Natural killer cell treated with Interleukin-12 subunit alpha and Interleukin-12 subunit beta and Interleukin-15 and Interleukin-18, amount 100 ng/mL, for 72 hours (primary cell): ENCODE measurements at regions not wholly inside any gene's neighbourhood (a gene's known extent, or its start where the extent isn't known, plus 50 kb on each side); places are given as distances from the start of the nearest gene placed in this dataset.
"Not testable (repeated sequence)": the region's sequence is repeated elsewhere in the genome, so short reads cannot be mapped to it uniquely, and the experiment has no call there.

ENCODE experiments used
- ATAC-seq, 2 donors: fragments of 150-1000 bp; cut with Tn5 transposase in 1 of 2; sonication (Bioruptor Pico), chemical (Tn5 transposase) in 1 of 2; 2 replicates each; pipeline ENCODE4 v1.10.0; 2021
- DNase-seq: peaks from one replicate; pipeline ENCODE4 v3.0.0; 2022; ENCODE audit warnings: low spot score
- H3K27ac Mint-ChIP-seq, 2 donors: 1 replicate in 1 of 2; 2 replicates in 1 of 2; pipeline ENCODE4 v1.8.0; 2022; ENCODE audit warnings: mixed read lengths in 2 of 2, mild to moderate bottlenecking in 1 of 2, moderate library complexity in 1 of 2
- H3K27me3 Mint-ChIP-seq, 2 donors: 1 replicate in 1 of 2; 2 replicates in 1 of 2; pipeline ENCODE4 v1.8.0; 2022; ENCODE audit warnings: mixed read lengths in 2 of 2
- H3K36me3 Mint-ChIP-seq: one replicate; pipeline ENCODE4 v1.8.0; 2022; ENCODE audit warnings: mixed read lengths
- H3K4me1 Mint-ChIP-seq, 2 donors: 1 replicate in 1 of 2; 2 replicates in 1 of 2; pipeline ENCODE4 v1.8.0; 2022; ENCODE audit warnings: low read depth in 2 of 2, mixed read lengths in 2 of 2, mild to moderate bottlenecking in 1 of 2
- H3K4me3 Mint-ChIP-seq: one replicate; pipeline ENCODE4 v1.8.0; 2022; ENCODE audit warnings: mixed read lengths
- H3K9me3 Mint-ChIP-seq: 2 replicates; pipeline ENCODE4 v1.8.0; 2022; ENCODE audit warnings: mixed read lengths

GRCh38 chr2:180254872-180255271 lies 247.8 kb upstream of the CWC22 start:
- Mint-ChIP-seq H3K4me3 (no peak overlapping the region), H3K9me3 (peaks cover 18% of the 10 kb centered on the region)
- ATAC-seq = no peak

GRCh38 chr2:180247658-180248057 lies 240.6 kb upstream of the CWC22 start:
- no peak for ATAC-seq
- no peaks in the 10 kb centered on the region for H3K27me3 Mint-ChIP-seq

More at GRCh38 chr2:180254872-180255271, 247.8 kb upstream of the CWC22 start:
- no peak for DNase-seq
- Mint-ChIP-seq H3K27me3 (no peaks in the 10 kb centered on the region), H3K27ac (no peak overlapping the region), H3K36me3 (no peaks in the 10 kb centered on the region), H3K4me1 (no peaks in the 10 kb centered on the region)

GRCh38 chr2:180246268-180246667 lies 239.2 kb upstream of the CWC22 start:
- Mint-ChIP-seq H3K27me3 (no peaks in the 10 kb centered on the region), H3K4me3 (no peak overlapping the region), H3K4me1 (no peaks in the 10 kb centered on the region), H3K36me3 (no peaks in the 10 kb centered on the region), H3K9me3 (peaks cover 6% of the 10 kb centered on the region), H3K27ac (no peak overlapping the region)
- ATAC-seq (no peak), DNase-seq (no peak)

More at GRCh38 chr2:180247658-180248057, 240.6 kb upstream of the CWC22 start:
- Mint-ChIP-seq H3K4me3 (no peak overlapping the region), H3K4me1 (no peaks in the 10 kb centered on the region), H3K9me3 (peaks cover 8% of the 10 kb centered on the region), H3K27ac (no peak overlapping the region), H3K36me3 (no peaks in the 10 kb centered on the region)
- no peak for DNase-seq

- ATAC-seq (no peak), DNase-seq (no peak)
- no peaks in the 10 kb centered on the region for H3K36me3 Mint-ChIP-seq
- no peaks in the 10 kb centered on the region for H3K27me3 Mint-ChIP-seq
- H3K27ac Mint-ChIP-seq = no peak overlapping the region
- no peak overlapping the region for H3K4me3 Mint-ChIP-seq
- no peaks in the 10 kb centered on the region for H3K4me1 Mint-ChIP-seq
- H3K9me3 Mint-ChIP-seq = peaks cover 2% of the 10 kb centered on the region
Observed at GRCh38 chr2:180240774-180241173, 233.7 kb upstream of the CWC22 start.

GRCh38 chr2:180238729-180239128 lies 231.6 kb upstream of the CWC22 start:
- H3K27ac Mint-ChIP-seq = no peak overlapping the region
- ATAC-seq (no peak), DNase-seq (no peak)
- H3K4me1 Mint-ChIP-seq = no peaks in the 10 kb centered on the region
- H3K4me3 Mint-ChIP-seq = no peak overlapping the region
- no peaks in the 10 kb centered on the region for H3K27me3 Mint-ChIP-seq
- peaks cover 2% of the 10 kb centered on the region for H3K9me3 Mint-ChIP-seq
- no peaks in the 10 kb centered on the region for H3K36me3 Mint-ChIP-seq

- H3K27me3 Mint-ChIP-seq, H3K4me1 Mint-ChIP-seq, H3K4me3 Mint-ChIP-seq, DNase-seq, H3K36me3 Mint-ChIP-seq, H3K27ac Mint-ChIP-seq, H3K9me3 Mint-ChIP-seq, ATAC-seq: not testable (repeated sequence)
Observed at GRCh38 chr2:180236061-180236460, 229.0 kb upstream of the CWC22 start.

- not testable (repeated sequence) for H3K27ac Mint-ChIP-seq, H3K4me3 Mint-ChIP-seq, H3K9me3 Mint-ChIP-seq, H3K36me3 Mint-ChIP-seq, H3K27me3 Mint-ChIP-seq, ATAC-seq, H3K4me1 Mint-ChIP-seq, DNase-seq
Observed at GRCh38 chr2:180235506-180235905, 228.4 kb upstream of the CWC22 start.

- H3K27me3 Mint-ChIP-seq, H3K4me1 Mint-ChIP-seq, DNase-seq, H3K27ac Mint-ChIP-seq, H3K4me3 Mint-ChIP-seq, ATAC-seq, H3K36me3 Mint-ChIP-seq, H3K9me3 Mint-ChIP-seq: not testable (repeated sequence)
Observed at GRCh38 chr2:180234991-180235390, 227.9 kb upstream of the CWC22 start.

- H3K4me3 Mint-ChIP-seq = no peak overlapping the region
- no peaks in the 10 kb centered on the region for H3K27me3 Mint-ChIP-seq
- H3K4me1 Mint-ChIP-seq = no peaks in the 10 kb centered on the region
- H3K36me3 Mint-ChIP-seq = no peaks in the 10 kb centered on the region
- no peak for DNase-seq
- no peak for ATAC-seq
- no peak overlapping the region for H3K27ac Mint-ChIP-seq
- peaks cover 10% of the 10 kb centered on the region for H3K9me3 Mint-ChIP-seq
Observed at GRCh38 chr2:180231015-180231414, 223.9 kb upstream of the CWC22 start.

- peaks cover 14% of the 10 kb centered on the region for H3K9me3 Mint-ChIP-seq
- no peaks in the 10 kb centered on the region for H3K27me3 Mint-ChIP-seq
- no peaks in the 10 kb centered on the region for H3K36me3 Mint-ChIP-seq
- H3K4me1 Mint-ChIP-seq = no peaks in the 10 kb centered on the region
- ATAC-seq (no peak), DNase-seq (no peak)
- no peak overlapping the region for H3K4me3 Mint-ChIP-seq
- no peak overlapping the region for H3K27ac Mint-ChIP-seq
Observed at GRCh38 chr2:180227461-180227860, 220.4 kb upstream of the CWC22 start.

- no peaks in the 10 kb centered on the region for H3K36me3 Mint-ChIP-seq
- no peak overlapping the region for H3K4me3 Mint-ChIP-seq
- no peak overlapping the region for H3K27ac Mint-ChIP-seq
- peaks cover 15% of the 10 kb centered on the region for H3K9me3 Mint-ChIP-seq
- ATAC-seq = no peak
- no peaks in the 10 kb centered on the region for H3K27me3 Mint-ChIP-seq
- H3K4me1 Mint-ChIP-seq = no peaks in the 10 kb centered on the region
- DNase-seq = no peak
Observed at GRCh38 chr2:180225118-180225517, 218.0 kb upstream of the CWC22 start.

- H3K4me3 Mint-ChIP-seq = no peak overlapping the region
- H3K4me1 Mint-ChIP-seq = no peaks in the 10 kb centered on the region
- peaks cover 9% of the 10 kb centered on the region for H3K9me3 Mint-ChIP-seq
- no peaks in the 10 kb centered on the region for H3K27me3 Mint-ChIP-seq
- H3K27ac Mint-ChIP-seq = no peak overlapping the region
- ATAC-seq = no peak
- no peak for DNase-seq
- no peaks in the 10 kb centered on the region for H3K36me3 Mint-ChIP-seq
Observed at GRCh38 chr2:180222644-180223043, 215.5 kb upstream of the CWC22 start.

GRCh38 chr2:180219491-180219890 lies 212.4 kb upstream of the CWC22 start:
- H3K27ac Mint-ChIP-seq = no peak overlapping the region
- no peaks in the 10 kb centered on the region for H3K36me3 Mint-ChIP-seq

GRCh38 chr2:180208841-180209240 lies 201.7 kb upstream of the CWC22 start:
- Mint-ChIP-seq H3K4me3 (no peak overlapping the region), H3K27ac (no peak overlapping the region), H3K36me3 (no peaks in the 10 kb centered on the region), H3K27me3 (no peaks in the 10 kb centered on the region), H3K4me1 (no peaks in the 10 kb centered on the region), H3K9me3 (peaks cover 4% of the 10 kb centered on the region)
- DNase-seq = no peak
- no peak for ATAC-seq

More at GRCh38 chr2:180219491-180219890, 212.4 kb upstream of the CWC22 start:
- DNase-seq = no peak
- H3K4me3 Mint-ChIP-seq = no peak overlapping the region
- H3K9me3 Mint-ChIP-seq = peaks cover 14% of the 10 kb centered on the region
- H3K4me1 Mint-ChIP-seq = no peaks in the 10 kb centered on the region
- no peak for ATAC-seq
- H3K27me3 Mint-ChIP-seq = no peaks in the 10 kb centered on the region

- Mint-ChIP-seq H3K4me3 (no peak overlapping the region), H3K27me3 (no peaks in the 10 kb centered on the region), H3K36me3 (no peaks in the 10 kb centered on the region), H3K27ac (no peak overlapping the region), H3K4me1 (no peaks in the 10 kb centered on the region), H3K9me3 (no peaks in the 10 kb centered on the region)
- ATAC-seq (no peak), DNase-seq (no peak)
Observed at GRCh38 chr2:180205621-180206235, 198.6 kb upstream of the CWC22 start.
